ENCODE measurements at regions not wholly inside any gene's neighbourhood (a gene's known extent, or its start where the extent isn't known, plus 50 kb on each side); places are given as distances from the start of the nearest gene placed in this dataset.

DNA sequence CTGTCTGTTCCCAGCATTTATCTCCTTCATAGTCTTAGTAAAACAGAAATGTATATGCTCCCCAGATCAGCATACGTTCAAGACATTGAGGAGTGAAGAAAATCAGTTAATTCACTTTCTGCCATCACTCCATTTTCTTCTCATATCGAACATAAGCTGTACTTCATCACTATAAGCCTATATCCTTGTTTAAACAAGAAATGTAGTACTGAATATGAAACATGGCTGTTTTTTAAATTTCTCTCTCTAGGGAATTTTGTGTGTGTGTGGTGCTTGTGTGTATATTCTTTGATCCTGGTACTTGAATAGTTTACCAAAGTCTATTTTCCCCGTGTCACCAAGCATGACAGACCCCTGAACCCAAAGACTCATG lies 107.1 kb downstream of the HFE start:
- Histone ChIP-seq H3K27me3 (ENCODE audit: control insufficient read depth, insufficient read depth, low read length) (no peaks in the 10 kb centered on the region), H3K4me3 (ENCODE audit: low read depth, low read length) (no peak overlapping the region), H3K36me3 (ENCODE audit: control insufficient read depth, insufficient read depth, low read length) (no peaks in the 10 kb centered on the region)
- DNase-seq (ENCODE audit: low read depth): no peak
- no peak for TF ChIP-seq CTCF (IDR thresholded peaks at IDR 0.05; ENCODE audit: insufficient read depth, low read length, poor library complexity, severe bottlenecking)

DNA sequence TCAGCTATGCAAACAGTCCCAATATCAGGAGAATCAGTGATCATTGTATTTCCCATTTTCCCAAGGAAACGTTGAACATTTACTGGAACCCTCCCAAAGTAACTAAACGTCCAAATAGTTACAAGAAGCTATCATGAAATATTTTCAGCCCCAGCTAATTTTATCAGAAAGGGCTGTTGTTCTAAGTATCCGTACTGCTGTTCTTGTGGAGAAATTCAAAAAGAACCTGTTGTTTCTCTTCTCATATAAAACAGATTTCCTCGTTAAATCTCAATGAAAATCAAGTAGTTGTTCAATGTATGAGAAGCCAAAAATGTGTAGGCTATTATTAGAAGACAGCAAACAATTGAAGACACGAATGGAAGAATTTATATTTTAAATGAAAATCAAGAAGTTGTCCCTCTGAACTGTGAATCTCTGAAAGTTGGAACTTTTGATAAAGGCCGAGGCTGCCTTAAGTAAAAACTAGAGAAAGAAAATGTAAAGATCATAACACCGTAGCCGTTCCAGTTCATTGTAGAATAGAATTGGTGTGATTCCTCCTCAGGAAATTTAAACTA lies 107.7 kb downstream of the HFE start:
- Histone ChIP-seq H3K27me3 (ENCODE audit: control insufficient read depth, insufficient read depth, low read length) (no peaks in the 10 kb centered on the region), H3K36me3 (ENCODE audit: control insufficient read depth, insufficient read depth, low read length) (no peaks in the 10 kb centered on the region), H3K4me3 (ENCODE audit: low read depth, low read length) (peak overlapping the region; percentile 54)
- no peak for TF ChIP-seq CTCF (IDR thresholded peaks at IDR 0.05; ENCODE audit: insufficient read depth, low read length, poor library complexity, severe bottlenecking)
- no peak for DNase-seq (ENCODE audit: low read depth)

- no peaks in the 10 kb centered on the region for H3K27me3 ChIP-seq (ENCODE audit: control insufficient read depth, insufficient read depth, low read length)
- no peaks in the 10 kb centered on the region for H3K36me3 ChIP-seq (ENCODE audit: control insufficient read depth, insufficient read depth, low read length)
- H3K4me3 ChIP-seq (ENCODE audit: low read depth, low read length): peak overlapping the region; percentile 54
- TF ChIP-seq CTCF (IDR thresholded peaks at IDR 0.05; ENCODE audit: insufficient read depth, low read length, poor library complexity, severe bottlenecking): no peak
- DNase-seq (ENCODE audit: low read depth): peak; percentile 88
Observed at GRCh38 chr6:26195376-26195923, 108.2 kb downstream of the HFE start.

- no peak for DNase-seq (ENCODE audit: low read depth)
- no peak for TF ChIP-seq CTCF (IDR thresholded peaks at IDR 0.05; ENCODE audit: insufficient read depth, low read length, poor library complexity, severe bottlenecking)
- Histone ChIP-seq H3K27me3 (ENCODE audit: control insufficient read depth, insufficient read depth, low read length) (no peaks in the 10 kb centered on the region), H3K4me3 (ENCODE audit: low read depth, low read length) (peak overlapping the region; percentile 54), H3K36me3 (ENCODE audit: control insufficient read depth, insufficient read depth, low read length) (no peaks in the 10 kb centered on the region)
Observed at GRCh38 chr6:26195924-26196845, 109.0 kb downstream of the HFE start.

DNA sequence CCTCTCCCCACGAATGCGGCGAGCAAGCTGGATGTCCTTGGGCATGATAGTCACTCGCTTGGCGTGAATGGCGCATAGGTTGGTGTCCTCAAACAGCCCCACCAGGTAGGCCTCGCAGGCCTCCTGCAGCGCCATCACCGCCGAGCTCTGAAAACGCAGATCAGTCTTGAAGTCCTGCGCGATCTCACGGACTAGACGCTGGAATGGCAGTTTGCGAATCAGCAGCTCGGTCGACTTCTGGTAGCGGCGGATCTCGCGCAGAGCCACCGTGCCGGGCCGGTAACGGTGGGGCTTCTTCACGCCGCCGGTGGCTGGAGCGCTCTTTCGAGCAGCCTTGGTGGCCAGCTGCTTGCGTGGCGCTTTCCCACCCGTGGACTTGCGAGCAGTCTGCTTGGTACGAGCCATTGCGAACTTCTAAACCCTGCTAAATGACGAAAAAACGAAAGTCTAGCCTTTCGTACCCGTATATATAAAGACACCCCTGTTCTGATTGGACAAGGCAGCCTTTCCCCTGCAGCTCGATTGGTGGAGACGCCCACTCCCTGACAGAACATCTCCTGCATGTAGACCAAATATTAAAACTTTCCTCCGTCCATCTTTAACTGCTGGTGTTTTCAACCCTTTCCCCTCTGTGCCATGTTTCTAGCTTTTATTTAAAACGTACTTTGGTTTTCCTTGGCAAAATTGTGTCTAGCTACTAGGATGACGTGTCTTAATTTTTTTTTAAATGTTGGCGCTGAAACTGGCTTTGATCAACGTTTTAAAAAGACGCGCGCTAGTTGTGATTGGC lies 109.8 kb downstream of the HFE start:
- Histone ChIP-seq H3K4me3 (ENCODE audit: low read depth, low read length) (peak overlapping the region; percentile 54), H3K27me3 (ENCODE audit: control insufficient read depth, insufficient read depth, low read length) (no peaks in the 10 kb centered on the region), H3K36me3 (ENCODE audit: control insufficient read depth, insufficient read depth, low read length) (no peaks in the 10 kb centered on the region)
- TF ChIP-seq CTCF (IDR thresholded peaks at IDR 0.05; ENCODE audit: insufficient read depth, low read length, poor library complexity, severe bottlenecking): peak; percentile 5
- no peak for DNase-seq (ENCODE audit: low read depth)

Measured in kidney epithelial cell (primary cell).